ENCODE measurements at regions not wholly inside any gene's neighbourhood (a gene's known extent, or its start where the extent isn't known, plus 50 kb on each side); places are given as distances from the start of the nearest gene placed in this dataset.

- Histone ChIP-seq H3K79me2 (ENCODE audit: insufficient read depth) (no peaks in the 10 kb centered on the region), H3K36me3 (replicated peaks in 1 of 2; ENCODE audit: control insufficient read depth in 1 of 2, insufficient read depth in 2 of 2, low read length in 1 of 2) (no peaks in the 10 kb centered on the region), H4K20me1 (ENCODE audit: insufficient read depth) (no peaks in the 10 kb centered on the region), H3K27ac (ENCODE audit: low read depth in 2 of 2, low read length in 1 of 2) (no peak overlapping the region), H2AFZ (ENCODE audit: low read depth) (no peak overlapping the region), H3K9me2 (no peaks in the 10 kb centered on the region), H3F3A (replicated peaks; ENCODE audit: insufficient read depth) (no peaks in the 10 kb centered on the region), H3K4me1 (ENCODE audit: control insufficient read depth in 1 of 2, insufficient read depth in 2 of 2, low read depth in 1 of 2, low read length in 1 of 2) (0 out of 4 replicates have a peak, but pooled peaks cover 0 to 4% of the 10 kb centered on the region in 2 experiments), H3K9ac (no peak overlapping the region), H3K27me3 (ENCODE audit: insufficient read depth) (no peaks in the 10 kb centered on the region), H3K9me3 (no peaks in the 10 kb centered on the region), H3K4me3 (ENCODE audit: low read depth in 2 of 2, low read length in 1 of 2) (no peak overlapping the region), H3K4me2 (no peak overlapping the region)
- no peak for TF ChIP-seq RCOR1 (IDR thresholded peaks at IDR 0.05; ENCODE audit: low read length)
- no peak for TF ChIP-seq FOXJ3 (CRISPR knock-in tag; IDR thresholded peaks at IDR 0.05)
- TF ChIP-seq USF2 (IDR thresholded peaks at IDR 0.05; ENCODE audit: borderline replicate concordance, low read depth, low read length): no peak
- no peak for TF ChIP-seq CTCF (IDR thresholded peaks at IDR 0.05)
- TF ChIP-seq, protein P1, sequence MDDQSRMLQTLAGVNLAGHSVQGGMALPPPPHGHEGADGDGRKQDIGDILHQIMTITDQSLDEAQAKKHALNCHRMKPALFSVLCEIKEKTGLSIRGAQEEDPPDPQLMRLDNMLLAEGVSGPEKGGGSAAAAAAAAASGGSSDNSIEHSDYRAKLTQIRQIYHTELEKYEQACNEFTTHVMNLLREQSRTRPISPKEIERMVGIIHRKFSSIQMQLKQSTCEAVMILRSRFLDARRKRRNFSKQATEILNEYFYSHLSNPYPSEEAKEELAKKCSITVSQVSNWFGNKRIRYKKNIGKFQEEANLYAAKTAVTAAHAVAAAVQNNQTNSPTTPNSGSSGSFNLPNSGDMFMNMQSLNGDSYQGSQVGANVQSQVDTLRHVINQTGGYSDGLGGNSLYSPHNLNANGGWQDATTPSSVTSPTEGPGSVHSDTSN (IDR thresholded peaks at IDR 0.05): no peak
- no peak for TF ChIP-seq MAX (IDR thresholded peaks at IDR 0.05; ENCODE audit: low read depth)
- no peak for TF ChIP-seq RXRA (IDR thresholded peaks at IDR 0.05; ENCODE audit: borderline replicate concordance, low read depth)
- TF ChIP-seq ELF1 (IDR thresholded peaks at IDR 0.05): no peak
- TF ChIP-seq SIN3A (IDR thresholded peaks at IDR 0.05; ENCODE audit: borderline replicate concordance, low read depth, low read length): no peak
- TF ChIP-seq TEAD4 (IDR thresholded peaks at IDR 0.05; ENCODE audit: borderline replicate concordance, insufficient read depth): no peak
- no peak for TF ChIP-seq SMC3 (IDR thresholded peaks at IDR 0.05; ENCODE audit: low read depth, low read length)
- TF ChIP-seq ZBTB33 (IDR thresholded peaks at IDR 0.05; ENCODE audit: borderline replicate concordance, low read depth): no peak
- TF ChIP-seq GATA2 (CRISPR knock-in tag; IDR thresholded peaks at IDR 0.05): no peak
- TF ChIP-seq EP300 (IDR thresholded peaks at IDR 0.05; ENCODE audit: borderline replicate concordance in 1 of 2, low read depth in 1 of 2, low read length in 1 of 2): no peak
- TF ChIP-seq FOSL2 (IDR thresholded peaks at IDR 0.05; ENCODE audit: borderline replicate concordance, low read depth): no peak
- TF ChIP-seq YY1 (IDR thresholded peaks at IDR 0.05; ENCODE audit: low read depth): no peak
- TF ChIP-seq EZH2phosphoT487 (IDR thresholded peaks at IDR 0.05; ENCODE audit: borderline replicate concordance, low read depth): no peak
- no peak for TF ChIP-seq NFIC (IDR thresholded peaks at IDR 0.05; ENCODE audit: borderline replicate concordance)
- no peak for TF ChIP-seq NRF1 (IDR thresholded peaks at IDR 0.05; ENCODE audit: low read depth, low read length)
- DNase-seq: no peak
- POLR2A ChIA-PET: no interaction called here
- 93% methylated on average over 3 of the region's 3 CpGs for WGBS (ENCODE audit: low lambda C conversion rate)
- CTCF ChIA-PET: no interaction called here
These were observed 302.4 kb upstream of the EMCN start for GRCh38 chr4:100820249-100820648.

All from SK-N-SH (cell line).